ENCODE measurements at regions not wholly inside any gene's neighbourhood (a gene's known extent, or its start where the extent isn't known, plus 50 kb on each side); places are given as distances from the start of the nearest gene placed in this dataset.

- Histone ChIP-seq H3K27me3 (ENCODE audit: insufficient read depth, low read length) (no peaks in the 10 kb centered on the region), H3K4me1 (ENCODE audit: insufficient read depth, low read length) (no peaks in the 10 kb centered on the region), H3K4me2 (ENCODE audit: low read length) (no peak overlapping the region), H3K9ac (ENCODE audit: low read length) (no peak overlapping the region), H3K27ac (ENCODE audit: low read depth, low read length) (no peak overlapping the region), H2AFZ (ENCODE audit: low read depth, low read length) (no peak overlapping the region), H4K20me1 (ENCODE audit: insufficient read depth, low read length) (no peaks in the 10 kb centered on the region), H3K4me3 (ENCODE audit: insufficient read depth, low read depth, low read length) (no peak overlapping the region), H3K79me2 (ENCODE audit: insufficient read depth, low read length) (no peaks in the 10 kb centered on the region), H3K9me3 (ENCODE audit: insufficient read depth, low read depth, low read length) (no peaks in the 10 kb centered on the region), H3K36me3 (ENCODE audit: insufficient read depth, low read length) (no peaks in the 10 kb centered on the region)
- H3K4me1 Mint-ChIP-seq (ENCODE audit: low read depth, unreplicated experiment): no peaks in the 10 kb centered on the region
- no peak overlapping the region for H3K4me3 Mint-ChIP-seq (ENCODE audit: unreplicated experiment)
- H3K36me3 Mint-ChIP-seq (ENCODE audit: low read depth, unreplicated experiment): no peaks in the 10 kb centered on the region
- H3K27me3 Mint-ChIP-seq (ENCODE audit: low read depth, unreplicated experiment): no peaks in the 10 kb centered on the region
- FAIRE-seq (no peak), DNase-seq (ENCODE audit: low read depth) (no peak)
- H3K27ac Mint-ChIP-seq (ENCODE audit: unreplicated experiment): no peak overlapping the region
- TF ChIP-seq EZH2 (IDR thresholded peaks at IDR 0.05; ENCODE audit: insufficient read depth, low read length): no peak
- TF ChIP-seq CTCF (IDR thresholded peaks at IDR 0.05; ENCODE audit: insufficient read depth, low read depth, low read length): no peak
- peaks cover 14% of the 10 kb centered on the region for H3K9me3 Mint-ChIP-seq (ENCODE audit: unreplicated experiment)
Observed at GRCh38 chr7:68336594-68336993, 1261.7 kb upstream of the AUTS2 start.

- Histone ChIP-seq H3K4me2 (ENCODE audit: low read length) (no peak overlapping the region), H3K27ac (ENCODE audit: low read depth, low read length) (no peak overlapping the region), H4K20me1 (ENCODE audit: insufficient read depth, low read length) (no peaks in the 10 kb centered on the region), H2AFZ (ENCODE audit: low read depth, low read length) (no peak overlapping the region), H3K27me3 (ENCODE audit: insufficient read depth, low read length) (no peaks in the 10 kb centered on the region), H3K36me3 (ENCODE audit: insufficient read depth, low read length) (no peaks in the 10 kb centered on the region), H3K4me1 (ENCODE audit: insufficient read depth, low read length) (no peaks in the 10 kb centered on the region), H3K9me3 (ENCODE audit: insufficient read depth, low read depth, low read length) (no peaks in the 10 kb centered on the region), H3K79me2 (ENCODE audit: insufficient read depth, low read length) (no peaks in the 10 kb centered on the region), H3K4me3 (ENCODE audit: insufficient read depth, low read depth, low read length) (no peak overlapping the region), H3K9ac (ENCODE audit: low read length) (no peak overlapping the region)
- no peak for TF ChIP-seq EZH2 (IDR thresholded peaks at IDR 0.05; ENCODE audit: insufficient read depth, low read length)
- TF ChIP-seq CTCF (IDR thresholded peaks at IDR 0.05; ENCODE audit: insufficient read depth, low read depth, low read length): no peak
- peaks cover 6% of the 10 kb centered on the region for H3K9me3 Mint-ChIP-seq (ENCODE audit: unreplicated experiment)
- H3K4me1 Mint-ChIP-seq (ENCODE audit: low read depth, unreplicated experiment): no peaks in the 10 kb centered on the region
- H3K4me3 Mint-ChIP-seq (ENCODE audit: unreplicated experiment): no peak overlapping the region
- DNase-seq (ENCODE audit: low read depth): no peak
- no peak for FAIRE-seq
- H3K27me3 Mint-ChIP-seq (ENCODE audit: low read depth, unreplicated experiment): no peaks in the 10 kb centered on the region
- H3K36me3 Mint-ChIP-seq (ENCODE audit: low read depth, unreplicated experiment): no peaks in the 10 kb centered on the region
- H3K27ac Mint-ChIP-seq (ENCODE audit: unreplicated experiment): no peak overlapping the region
Observed at GRCh38 chr7:68348401-68348800, 1249.9 kb upstream of the AUTS2 start.

DNA sequence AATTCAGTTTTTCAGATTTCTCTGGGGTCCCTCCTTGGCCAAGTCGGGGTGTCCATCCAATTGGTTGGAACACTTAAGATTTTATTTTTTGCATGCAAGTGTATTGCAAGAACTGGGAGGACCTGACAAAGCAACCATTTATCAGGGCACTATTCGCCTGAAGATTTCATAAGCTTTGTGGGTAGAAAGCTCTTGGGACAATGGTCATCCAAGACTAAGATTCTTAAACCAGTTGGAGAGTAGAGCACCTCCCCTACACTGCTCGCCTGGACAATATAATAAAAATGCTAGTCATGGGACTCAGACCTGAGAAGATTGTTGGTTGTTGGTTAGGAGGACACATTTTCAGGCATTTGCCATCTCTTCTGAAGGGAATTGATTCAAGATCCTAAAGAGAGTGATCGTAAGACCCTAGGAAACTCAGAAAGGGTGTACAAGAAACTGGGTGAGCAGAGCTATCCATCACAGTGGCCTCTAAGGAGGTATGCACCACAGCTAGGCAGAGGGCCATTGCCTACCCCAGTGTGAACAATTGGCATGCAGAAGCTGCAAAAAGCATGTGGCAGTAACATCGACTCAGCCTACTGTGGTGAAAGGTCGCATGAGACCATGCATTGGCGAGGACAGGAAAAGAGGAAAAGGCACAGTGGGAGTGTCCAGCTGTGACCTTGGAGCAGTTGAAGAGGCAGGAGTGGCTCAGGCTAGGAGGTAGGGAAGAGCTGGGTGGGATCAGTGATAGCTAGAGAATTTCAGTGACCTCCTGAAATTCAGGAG, 1235.3 kb upstream of the AUTS2 start:
- no peak overlapping the region for H3K27ac ChIP-seq (ENCODE audit: low read depth, low read length)
- H3K9ac ChIP-seq (ENCODE audit: low read length): no peak overlapping the region
- FAIRE-seq (no peak), DNase-seq (ENCODE audit: low read depth) (no peak)
- H3K9me3 Mint-ChIP-seq (ENCODE audit: unreplicated experiment): peaks cover 17% of the 10 kb centered on the region
- H3K79me2 ChIP-seq (ENCODE audit: insufficient read depth, low read length): no peaks in the 10 kb centered on the region
- no peaks in the 10 kb centered on the region for H3K4me1 ChIP-seq (ENCODE audit: insufficient read depth, low read length)
- no peak overlapping the region for H3K4me2 ChIP-seq (ENCODE audit: low read length)
- no peak overlapping the region for H3K27ac Mint-ChIP-seq (ENCODE audit: unreplicated experiment)
- H3K27me3 Mint-ChIP-seq (ENCODE audit: low read depth, unreplicated experiment): no peaks in the 10 kb centered on the region
- no peak overlapping the region for H3K4me3 Mint-ChIP-seq (ENCODE audit: unreplicated experiment)
- H3K4me1 Mint-ChIP-seq (ENCODE audit: low read depth, unreplicated experiment): no peaks in the 10 kb centered on the region
- no peak overlapping the region for H2AFZ ChIP-seq (ENCODE audit: low read depth, low read length)
- no peak overlapping the region for H3K4me3 ChIP-seq (ENCODE audit: insufficient read depth, low read depth, low read length)
- no peaks in the 10 kb centered on the region for H3K27me3 ChIP-seq (ENCODE audit: insufficient read depth, low read length)
- H3K9me3 ChIP-seq (ENCODE audit: insufficient read depth, low read depth, low read length): no peaks in the 10 kb centered on the region
- H3K36me3 Mint-ChIP-seq (ENCODE audit: low read depth, unreplicated experiment): no peaks in the 10 kb centered on the region
- H3K36me3 ChIP-seq (ENCODE audit: insufficient read depth, low read length): no peaks in the 10 kb centered on the region
- no peaks in the 10 kb centered on the region for H4K20me1 ChIP-seq (ENCODE audit: insufficient read depth, low read length)
- TF ChIP-seq EZH2 (IDR thresholded peaks at IDR 0.05; ENCODE audit: insufficient read depth, low read length): no peak
- TF ChIP-seq CTCF (IDR thresholded peaks at IDR 0.05; ENCODE audit: insufficient read depth, low read depth, low read length): no peak

All from astrocyte (in vitro differentiated cells and primary cell).